Kidney (tissue), 13 donors: ENCODE measurements at regions not wholly inside any gene's neighbourhood (a gene's known extent, or its start where the extent isn't known, plus 50 kb on each side); places are given as distances from the start of the nearest gene placed in this dataset.

Source experiments
- DNase-seq, 5 donors: peaks; one replicate each; pipeline ENCODE4 v3.0.0-alpha.2; 2013 to 2020
- FAIRE-seq: peaks from 2 replicates; lab custom pipeline; 2012; peaks lifted over from hg19 to GRCh38; lab: Jason Lieb, UNC
- H3K27ac ChIP-seq, 2 donors: one replicate each; pipeline ENCODE4 v1.7.0; 2013; ENCODE audit warnings: low read depth in 2 of 2, low read length in 2 of 2, inconsistent platforms in 1 of 2
- H3K27me3 ChIP-seq: one replicate; pipeline ENCODE4 v1.7.1; 2013; ENCODE audit warnings: low read length, inconsistent platforms; ENCODE audit not compliant: control insufficient read depth, insufficient read depth
- H3K36me3 ChIP-seq, 3 donors: one replicate each; pipeline versions ENCODE4 v1.7.0 to v1.7.1; 2013; ENCODE audit warnings: low read length in 3 of 3, control low read depth in 1 of 3, inconsistent platforms in 1 of 3; ENCODE audit not compliant: insufficient read depth in 3 of 3, control insufficient read depth in 2 of 3
- H3K4me1 ChIP-seq, 3 donors: one replicate each; pipeline versions ENCODE4 v1.7.0 to v1.7.1; 2013; ENCODE audit warnings: low read length in 3 of 3, inconsistent platforms in 1 of 3, low read depth in 1 of 3; ENCODE audit not compliant: control insufficient read depth in 2 of 3, insufficient read depth in 2 of 3
- H3K4me3 ChIP-seq, 3 donors: one replicate each; pipeline versions ENCODE4 v1.7.0 to v1.8.1; 2013; ENCODE audit warnings: low read length in 3 of 3, control low read depth in 1 of 3, inconsistent platforms in 1 of 3
- H3K9ac ChIP-seq, 3 donors: one replicate each; pipeline versions ENCODE4 v1.7.0 to v1.7.1; 2013; ENCODE audit warnings: low read length in 3 of 3, control low read depth in 1 of 3, inconsistent platforms in 1 of 3
- H3K9me3 ChIP-seq, 3 donors: one replicate each; pipeline versions ENCODE4 v1.7.0 to v1.7.1; 2013; ENCODE audit warnings: low read length in 3 of 3, control low read depth in 1 of 3, inconsistent platforms in 1 of 3; ENCODE audit not compliant: control insufficient read depth in 2 of 3, insufficient read depth in 1 of 3
- intact Hi-C: fragments of 100-400 bp; cut with DNase I; formaldehyde crosslinking; loops from one replicate; pipeline ENCODE4 v1.11.1; 2022
- TF ChIP-seq, protein P1 (sequence below): IDR thresholded peaks from 3 replicates; pipeline ENCODE4 v1.5.1; 2012; ENCODE audit warnings: mild to moderate bottlenecking, moderate library complexity, borderline replicate concordance; ENCODE audit not compliant: insufficient read depth; ENCODE audit errors: extremely low read depth
- donor health status: control.
- donor health status: control.
- donor health status: control.
- donor health status: control.
- donor health status: control.
- donor health status: DM: yes; HTN: yes; CAD: no.
- donor health status: Normal renal cell carcinoma (clear cell type).

DNA sequence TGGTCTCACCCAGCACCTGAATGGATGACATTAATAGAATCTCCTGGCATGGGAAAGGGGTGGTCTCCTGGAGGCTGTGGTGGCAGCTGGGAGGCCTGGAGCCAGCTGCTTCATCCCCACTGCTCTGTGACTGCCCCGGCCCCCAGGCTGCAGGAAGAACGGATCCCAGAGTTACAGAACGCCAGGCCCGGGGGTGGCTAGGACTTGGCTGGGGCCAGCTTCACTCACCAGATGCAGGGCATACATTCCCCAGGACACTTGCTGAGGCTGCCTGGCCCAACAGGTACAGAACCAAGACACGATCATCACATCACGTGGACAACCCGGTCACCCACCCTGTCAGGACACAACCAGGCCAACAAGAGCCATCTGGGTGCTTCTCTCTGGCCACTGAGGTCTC is 178.6 kb upstream of the SALL3 start:
- Histone ChIP-seq H3K4me3 (no peak overlapping the region), H3K36me3 (no peaks in the 10 kb centered on the region), H3K4me1 (no peaks in the 10 kb centered on the region), H3K9ac (no peak overlapping the region), H3K9me3 (no peaks in the 10 kb centered on the region), H3K27me3 (no peaks in the 10 kb centered on the region), H3K27ac (no peak overlapping the region)
- FAIRE-seq (no peak), DNase-seq (no peak)
- intact Hi-C loops, result no loop called here
- TF ChIP-seq, protein P1, sequence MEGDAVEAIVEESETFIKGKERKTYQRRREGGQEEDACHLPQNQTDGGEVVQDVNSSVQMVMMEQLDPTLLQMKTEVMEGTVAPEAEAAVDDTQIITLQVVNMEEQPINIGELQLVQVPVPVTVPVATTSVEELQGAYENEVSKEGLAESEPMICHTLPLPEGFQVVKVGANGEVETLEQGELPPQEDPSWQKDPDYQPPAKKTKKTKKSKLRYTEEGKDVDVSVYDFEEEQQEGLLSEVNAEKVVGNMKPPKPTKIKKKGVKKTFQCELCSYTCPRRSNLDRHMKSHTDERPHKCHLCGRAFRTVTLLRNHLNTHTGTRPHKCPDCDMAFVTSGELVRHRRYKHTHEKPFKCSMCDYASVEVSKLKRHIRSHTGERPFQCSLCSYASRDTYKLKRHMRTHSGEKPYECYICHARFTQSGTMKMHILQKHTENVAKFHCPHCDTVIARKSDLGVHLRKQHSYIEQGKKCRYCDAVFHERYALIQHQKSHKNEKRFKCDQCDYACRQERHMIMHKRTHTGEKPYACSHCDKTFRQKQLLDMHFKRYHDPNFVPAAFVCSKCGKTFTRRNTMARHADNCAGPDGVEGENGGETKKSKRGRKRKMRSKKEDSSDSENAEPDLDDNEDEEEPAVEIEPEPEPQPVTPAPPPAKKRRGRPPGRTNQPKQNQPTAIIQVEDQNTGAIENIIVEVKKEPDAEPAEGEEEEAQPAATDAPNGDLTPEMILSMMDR, result no peak

DNA sequence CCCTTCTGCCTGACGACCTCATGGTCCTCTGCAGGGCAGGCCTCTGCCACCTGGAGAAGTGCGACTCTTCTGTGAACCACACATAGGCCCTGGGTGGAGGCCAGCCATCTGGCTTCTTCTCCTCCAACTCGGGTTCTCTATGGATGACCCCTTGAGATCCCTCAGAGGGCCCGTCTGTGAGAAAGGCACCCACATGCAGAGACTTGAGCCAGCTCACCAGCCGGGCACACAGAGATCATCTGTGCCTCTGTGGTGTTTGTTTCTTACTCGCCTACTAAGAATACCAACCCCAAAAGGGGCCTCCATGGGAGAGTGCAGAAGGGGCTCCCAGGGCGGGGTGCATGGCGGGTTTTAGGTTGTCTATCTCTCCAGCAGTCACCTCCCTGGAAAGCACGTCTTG is 176.5 kb upstream of the SALL3 start:
- Histone ChIP-seq H3K27me3 (no peaks in the 10 kb centered on the region), H3K4me3 (no peak overlapping the region), H3K9me3 (peaks cover 0 to 1% (median 0%) of the 10 kb centered on the region in 3 donors), H3K9ac (no peak overlapping the region), H3K4me1 (no peaks in the 10 kb centered on the region), H3K27ac (no peak overlapping the region), H3K36me3 (no peaks in the 10 kb centered on the region)
- TF ChIP-seq, protein P1, result no peak
- DNase-seq, result no peak
- FAIRE-seq, result no peak
- intact Hi-C loops, result no loop called here

DNA sequence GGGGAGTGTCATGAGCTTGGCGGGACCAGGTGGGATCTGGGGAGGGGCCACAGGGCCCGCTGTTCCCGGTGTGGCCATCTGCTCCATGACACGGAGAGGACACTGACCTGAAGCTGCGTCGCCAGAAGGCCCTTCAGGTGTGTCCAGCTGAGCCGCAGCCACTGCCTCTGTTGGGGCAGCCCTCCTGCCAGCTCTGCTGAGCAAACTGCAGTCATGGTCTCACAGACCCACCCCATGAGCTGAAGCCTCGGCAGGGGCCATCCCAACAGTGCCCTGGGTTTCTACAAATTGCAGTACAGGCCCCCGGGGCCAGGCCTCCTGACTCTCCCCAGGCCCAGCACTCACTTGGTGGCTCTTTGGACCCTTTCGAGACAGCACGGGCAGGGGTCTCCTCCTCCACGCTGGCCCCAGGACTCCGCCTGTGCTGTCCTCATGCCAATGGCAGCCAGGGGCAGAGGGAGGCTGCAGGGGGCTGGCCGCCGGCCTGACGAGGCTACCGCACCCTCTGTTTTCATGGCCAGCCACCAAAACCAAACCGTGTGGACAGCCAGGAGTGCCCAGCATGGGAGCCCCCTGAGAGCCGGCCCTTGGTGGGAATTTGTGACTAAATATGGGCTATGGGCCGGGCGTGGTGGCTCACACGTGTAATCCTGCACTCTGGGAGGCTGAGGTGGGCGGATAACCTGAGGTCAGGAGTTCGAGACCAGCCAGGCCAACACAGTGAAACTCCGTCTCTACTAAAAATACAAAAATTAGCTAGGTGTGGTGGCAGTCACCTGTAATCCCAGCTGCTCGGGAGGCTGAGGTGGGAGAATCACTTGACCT is 175.2 kb upstream of the SALL3 start:
- no peak overlapping the region for H3K27ac ChIP-seq
- H3K9me3 ChIP-seq, result peaks cover 0 to 1% (median 0%) of the 10 kb centered on the region in 3 donors
- no peak overlapping the region for H3K4me3 ChIP-seq
- H3K27me3 ChIP-seq, result no peaks in the 10 kb centered on the region
- no peaks in the 10 kb centered on the region for H3K4me1 ChIP-seq
- FAIRE-seq (no peak), DNase-seq (no peak)
- H3K9ac ChIP-seq, result no peak overlapping the region
- intact Hi-C loops, result no loop called here
- no peaks in the 10 kb centered on the region for H3K36me3 ChIP-seq
- TF ChIP-seq, protein P1, result no peak
